GM19452 (cell line): ENCODE measurements at regions not wholly inside any gene's neighbourhood (a gene's known extent, or its start where the extent isn't known, plus 50 kb on each side); places are given as distances from the start of the nearest gene placed in this dataset.

Source experiments
- ATAC-seq: cut with Tn5 transposase; IDR thresholded peaks from one replicate; pipeline ENCODE4 v1.9.1; 2021; ENCODE audit not compliant: unreplicated experiment

DNA sequence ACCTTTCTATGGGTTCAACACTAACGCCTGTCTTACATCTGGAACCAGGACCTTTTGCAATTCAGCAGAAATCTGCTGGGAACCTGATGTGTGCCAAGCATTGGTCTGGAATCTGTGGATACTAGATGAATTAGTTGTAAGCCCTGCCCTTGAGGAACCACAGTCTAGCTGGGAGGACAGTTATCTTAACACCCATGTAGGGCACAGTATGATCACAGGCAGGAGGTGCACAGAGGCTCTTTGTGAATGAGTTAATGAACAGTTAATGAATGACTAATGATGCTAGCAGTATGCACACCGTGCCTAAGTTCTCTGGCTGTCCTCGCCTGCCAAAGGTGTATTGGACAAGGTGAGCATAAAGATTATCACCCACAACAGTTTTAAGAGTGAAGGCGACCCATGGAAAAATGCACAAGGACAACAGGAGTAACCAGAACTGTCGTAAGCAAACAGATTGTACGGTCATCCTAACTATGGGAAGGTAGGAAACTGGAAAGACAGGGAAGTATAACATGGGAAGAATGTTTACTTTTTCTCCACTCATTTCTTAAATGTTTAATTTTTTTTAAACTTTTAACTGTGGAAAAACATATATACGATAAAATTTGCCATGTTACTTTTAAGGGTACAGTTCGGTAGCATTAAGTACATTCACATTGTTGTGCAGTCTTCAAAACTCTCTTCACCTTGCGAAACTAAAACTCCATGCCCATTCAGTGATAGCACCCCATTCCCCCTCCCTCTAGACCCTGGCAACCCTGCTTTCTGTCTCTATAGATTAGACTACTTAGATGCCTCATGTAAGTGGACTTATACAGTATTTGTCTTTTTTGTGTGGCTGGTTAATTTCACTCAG is 139.9 kb downstream of the CXCL12 start:
- ATAC-seq = no peak

GRCh38 chr10:44243851-44244510 is 140.9 kb downstream of the CXCL12 start:
- no peak for ATAC-seq

DNA sequence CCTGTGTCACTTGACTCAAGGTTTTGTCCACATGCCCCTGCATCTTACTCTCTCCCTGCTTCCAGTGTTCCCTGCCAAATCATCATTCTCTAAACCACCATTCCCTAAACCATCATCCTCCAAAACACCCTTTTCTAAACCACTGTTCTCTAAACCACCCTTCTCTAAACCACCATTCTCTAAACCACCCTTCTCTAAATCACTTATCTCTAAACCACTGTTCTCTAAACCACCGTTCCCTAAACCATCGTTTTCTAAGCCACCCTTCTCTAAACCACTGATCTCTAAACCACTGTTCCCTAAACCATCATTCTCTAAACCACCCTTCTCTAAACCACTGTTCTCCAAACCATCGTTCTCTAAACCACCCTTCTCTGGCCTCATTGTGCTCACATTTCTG is 142.1 kb downstream of the CXCL12 start:
- ATAC-seq = no peak

- ATAC-seq = no peak
These were observed 142.8 kb downstream of the CXCL12 start for GRCh38 chr10:44242091-44242490.

DNA sequence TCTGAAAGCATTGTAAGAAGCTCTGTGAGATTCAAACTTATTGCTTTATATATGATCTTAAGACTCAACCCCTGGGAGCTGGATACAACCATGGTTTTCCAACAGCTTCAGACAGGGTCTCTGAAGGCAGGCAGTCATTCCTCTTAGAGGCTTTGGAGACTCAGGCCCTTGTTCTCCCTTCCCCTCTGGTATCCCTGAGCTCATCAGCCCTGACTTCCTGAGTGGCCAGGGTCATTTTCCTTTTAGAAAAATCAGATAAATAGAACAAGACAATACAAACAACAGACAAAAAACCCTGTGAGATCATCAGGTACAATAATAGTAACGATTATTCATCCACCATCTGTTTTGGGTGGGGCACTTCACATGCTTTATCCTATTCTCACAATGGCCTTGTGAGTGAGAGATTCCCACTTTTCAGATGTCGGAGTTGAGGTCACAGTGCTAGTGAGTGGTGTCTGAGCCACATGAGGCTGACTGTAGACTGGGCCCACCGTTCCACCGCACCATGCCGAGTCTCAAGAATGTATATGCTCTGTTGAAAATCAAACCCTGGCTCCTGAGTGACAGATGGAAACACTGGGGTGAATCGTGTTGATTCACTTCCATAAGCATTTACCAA is 144.2 kb downstream of the CXCL12 start:
- ATAC-seq = no peak

DNA sequence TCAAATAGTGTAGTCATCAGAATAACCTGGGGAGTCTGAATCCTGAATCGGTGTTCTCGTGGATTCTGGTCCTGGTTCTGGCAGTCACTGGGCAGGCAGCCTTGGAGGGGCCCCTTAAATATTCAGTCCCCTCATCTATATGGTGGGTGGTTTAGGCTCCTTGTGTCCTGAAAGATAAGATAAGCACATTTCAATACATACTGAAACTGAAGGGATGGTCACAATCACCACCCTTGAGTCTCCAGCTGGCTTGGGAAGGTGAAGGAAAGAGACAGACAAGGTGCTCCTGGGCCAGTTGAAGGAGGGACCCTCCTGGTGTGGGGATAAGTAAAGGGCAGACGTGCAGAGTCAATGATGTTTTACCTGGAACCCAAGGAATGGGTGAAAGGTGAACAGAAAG is 146.7 kb downstream of the CXCL12 start:
- no peak for ATAC-seq

- no peak for ATAC-seq
These were observed 147.4 kb downstream of the CXCL12 start for GRCh38 chr10:44237364-44238049.

GRCh38 chr10:44235363-44235762 is 149.5 kb downstream of the CXCL12 start:
- ATAC-seq = no peak

GRCh38 chr10:44234483-44234875 is 150.4 kb downstream of the CXCL12 start:
- ATAC-seq = no peak

GRCh38 chr10:44233561-44234482 is 151.1 kb downstream of the CXCL12 start:
- ATAC-seq = no peak

GRCh38 chr10:44217274-44217820 is 167.6 kb downstream of the CXCL12 start:
- no peak for ATAC-seq

DNA sequence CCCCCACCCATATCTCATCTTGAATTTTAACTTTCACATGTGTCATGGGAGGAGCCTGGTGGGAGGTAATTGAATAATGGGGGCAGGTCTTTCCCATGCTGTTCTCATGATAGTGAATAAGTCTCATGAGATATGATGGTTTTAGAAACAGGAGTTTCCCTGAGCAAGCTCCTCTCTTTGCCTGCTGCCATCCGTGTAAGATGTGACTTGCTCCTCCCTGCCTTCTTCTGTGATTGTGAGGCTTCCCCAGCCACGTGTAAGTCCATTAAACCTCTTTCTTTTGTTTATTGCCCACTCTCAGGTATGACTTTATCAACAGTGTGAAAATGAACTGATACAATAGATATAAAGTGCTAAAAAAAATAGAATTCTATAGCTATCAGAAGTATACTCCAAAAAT is 168.8 kb downstream of the CXCL12 start:
- ATAC-seq = no peak

GRCh38 chr10:44209811-44210210 is 175.1 kb downstream of the CXCL12 start:
- no peak for ATAC-seq

DNA sequence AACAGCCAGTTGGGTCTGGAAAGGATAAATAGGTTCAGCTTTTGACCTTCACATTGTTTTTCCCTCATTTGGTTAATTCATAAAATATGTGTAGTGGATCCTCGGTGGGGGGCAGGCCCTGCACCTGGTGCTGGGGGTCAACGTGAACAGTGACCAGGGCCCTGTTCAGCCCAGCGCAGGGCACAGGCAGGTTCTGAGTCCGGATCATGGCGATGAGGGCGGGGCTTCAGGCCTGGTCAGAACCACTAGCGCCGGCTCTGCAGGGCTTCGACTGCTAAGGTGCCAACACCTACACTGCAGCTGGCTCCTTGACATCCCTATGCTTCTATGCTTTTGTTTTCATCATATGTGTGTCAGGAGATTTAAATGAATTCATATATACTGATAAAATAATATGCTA is 177.7 kb downstream of the CXCL12 start:
- no peak for ATAC-seq

DNA sequence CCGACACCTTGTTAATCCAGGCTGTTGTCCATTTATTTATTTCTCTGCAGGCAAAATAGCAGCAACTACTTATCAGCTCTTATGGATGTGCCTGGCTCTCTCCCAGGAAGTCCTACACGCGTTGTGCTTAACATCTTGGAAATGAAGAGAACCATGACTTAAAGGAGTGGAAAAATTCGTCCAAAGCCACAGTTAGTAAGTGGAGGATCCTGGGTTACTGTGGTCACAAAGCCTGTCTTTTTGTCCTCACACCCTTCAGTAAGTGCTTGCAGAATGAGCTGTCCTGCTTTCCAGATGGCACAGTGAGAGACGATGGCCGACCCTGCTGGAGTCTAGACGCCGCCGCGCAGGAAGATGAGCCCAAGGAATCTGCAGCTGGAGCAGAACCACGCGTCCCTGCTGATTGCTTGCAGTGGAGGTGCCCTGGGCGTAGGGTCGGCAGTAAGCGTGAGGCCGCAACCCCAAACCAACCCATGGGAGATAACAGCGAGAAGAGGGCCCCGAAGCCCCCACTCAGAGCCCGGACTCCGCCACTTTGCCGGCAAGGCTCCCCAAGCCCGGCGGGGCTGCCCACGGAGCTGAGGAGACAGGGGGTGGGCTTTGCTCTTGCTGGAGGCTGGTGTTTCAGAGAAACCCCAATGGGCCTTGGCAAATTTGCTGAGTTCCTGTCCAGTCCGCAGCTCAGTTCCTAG is 178.6 kb downstream of the CXCL12 start:
- ATAC-seq = no peak

- no peak for ATAC-seq
These were observed 179.8 kb downstream of the CXCL12 start for GRCh38 chr10:44205067-44205466.

- ATAC-seq = no peak
These were observed 181.4 kb downstream of the CXCL12 start for GRCh38 chr10:44203535-44203934.

- no peak for ATAC-seq
These were observed 181.9 kb downstream of the CXCL12 start for GRCh38 chr10:44202952-44203351.

- ATAC-seq = no peak
These were observed 183.2 kb downstream of the CXCL12 start for GRCh38 chr10:44201656-44202055.

DNA sequence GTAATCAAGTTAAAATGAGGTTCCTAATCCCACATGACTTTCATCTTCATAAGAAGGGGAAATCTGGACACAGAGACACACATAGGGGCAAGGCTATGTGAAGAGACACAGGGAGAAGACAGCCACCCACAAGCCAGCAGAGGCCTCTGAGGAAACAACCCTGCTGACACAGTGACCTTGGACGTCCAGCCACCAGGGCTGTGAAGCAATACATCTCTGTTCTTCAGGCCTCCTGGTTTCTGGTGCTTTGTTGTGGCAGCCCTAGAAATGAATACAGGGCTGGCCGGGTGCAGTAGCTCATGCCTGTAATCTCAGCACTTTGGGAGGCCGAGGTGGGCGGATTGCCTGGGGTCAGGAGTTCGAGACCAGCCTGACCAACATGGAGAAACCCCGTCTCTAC is 183.9 kb downstream of the CXCL12 start:
- no peak for ATAC-seq
